ENCODE measurements at regions not wholly inside any gene's neighbourhood (a gene's known extent, or its start where the extent isn't known, plus 50 kb on each side); places are given as distances from the start of the nearest gene placed in this dataset.

DNA sequence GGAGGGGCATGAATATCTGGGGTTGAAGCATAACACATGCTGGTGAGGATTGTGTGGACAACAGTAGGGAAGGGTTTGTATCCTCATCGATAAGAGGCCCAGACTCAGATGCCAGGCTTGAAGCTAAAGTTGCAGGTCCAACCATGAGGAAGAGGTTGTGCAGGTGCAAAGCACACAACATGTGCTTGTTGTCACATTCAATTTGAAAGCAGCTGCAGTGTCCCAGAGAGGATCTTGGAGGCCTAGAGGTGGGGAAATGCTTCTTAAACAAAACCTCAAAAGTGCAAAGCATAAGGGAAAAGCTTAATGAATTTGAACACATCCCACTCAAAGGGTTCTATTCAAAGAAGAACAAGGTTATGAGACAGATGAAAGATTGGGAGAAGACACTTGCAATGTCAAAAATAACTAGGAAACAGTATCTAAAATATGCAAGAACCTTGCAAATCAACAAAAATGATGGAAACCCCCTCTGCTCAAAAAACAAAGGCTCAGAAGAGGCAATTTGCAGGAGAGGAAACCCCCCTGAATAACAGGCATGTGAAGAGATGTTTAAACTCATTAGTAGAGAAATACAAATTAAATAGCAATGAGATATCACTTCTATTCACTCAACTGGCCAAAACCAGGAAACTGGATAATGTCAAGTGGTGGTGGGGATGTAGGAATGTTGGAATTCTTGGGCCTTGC, 187.1 kb downstream of the KATNAL1 start:
- no peaks in the 10 kb centered on the region for H3F3A ChIP-seq (replicated peaks; ENCODE audit: low read depth)
- H3K4me1 ChIP-seq (ENCODE audit: insufficient read depth): no peaks in the 10 kb centered on the region; the same call in 1 of the 2 replicates
- H3K36me3 ChIP-seq (ENCODE audit: insufficient read depth): no peaks in the 10 kb centered on the region
- H3K4me2 ChIP-seq: no peak overlapping the region
- H3K27ac ChIP-seq (ENCODE audit: low read depth): no peak overlapping the region
- H2AFZ ChIP-seq: no peak overlapping the region
- H3K79me2 ChIP-seq (replicated peaks; ENCODE audit: insufficient read depth): no peaks in the 10 kb centered on the region
- TF ChIP-seq NANOG (IDR thresholded peaks at IDR 0.05; ENCODE audit: borderline replicate concordance) (no peak), CREB1 (CRISPR knock-in tag; IDR thresholded peaks at IDR 0.05; ENCODE audit: low read depth) (no peak), POLR2AphosphoS5 (IDR thresholded peaks at IDR 0.05; ENCODE audit: low read depth) (no peak), ZNF462 (CRISPR knock-in tag; IDR thresholded peaks at IDR 0.05) (no peak), CTCF (conservative IDR thresholded peaks at IDR 0.05; ENCODE audit: low read depth in 2 of 2) (no peak)
- Mint-ChIP-seq H3K9me3 (no peaks in the 10 kb centered on the region; the same call in 2 of the 3 replicates), H3K36me3 (ENCODE audit: low read depth) (no peaks in the 10 kb centered on the region; the same call in 2 of the 3 replicates), H3K4me1 (peaks cover 6% of the 10 kb centered on the region; the same call in 2 of the 3 replicates), H3K4me3 (no peak overlapping the region), H3K27me3 (ENCODE audit: insufficient read depth, low read depth, poor library complexity) (peaks cover 2% of the 10 kb centered on the region), H3K27ac (no peak overlapping the region)
- peaks cover 7% of the 10 kb centered on the region; the same call in 1 of the 2 replicates for H3K9me2 ChIP-seq (ENCODE audit: insufficient read depth)
- H3K27me3 ChIP-seq (ENCODE audit: insufficient read depth): no peaks in the 10 kb centered on the region
- DNase-seq (ENCODE audit: low spot score) (no peak), ATAC-seq (no peak)
- H3K4me3 ChIP-seq: no peak overlapping the region
- no peaks in the 10 kb centered on the region; the same call in 1 of the 2 replicates for H4K20me1 ChIP-seq (replicated peaks; ENCODE audit: insufficient read depth)

Data from GM23338 (cell line).